GM23338 (cell line): ENCODE measurements at regions not wholly inside any gene's neighbourhood (a gene's known extent, or its start where the extent isn't known, plus 50 kb on each side); places are given as distances from the start of the nearest gene placed in this dataset.
A peak's percentile ranks its signal among the peaks of the same experiment; 100 is the strongest.

Experiments used
- ATAC-seq: fragments of 200-7000 bp; cut with Tn5 transposase; 3 replicates; pipeline ENCODE4 v1.9.1; 2020
- DNase-seq: peaks from one replicate; pipeline ENCODE4 v3.0.0-alpha.2; 2015; ENCODE audit warnings: low spot score
- H2AFZ ChIP-seq: fragments of 200-600 bp; sonication (generic); 2 replicates; pipeline ENCODE4 v1.8.0; 2016; ENCODE audit warnings: antibody characterized with exemption, mild to moderate bottlenecking, moderate library complexity
- H3F3A ChIP-seq: fragments of 200-600 bp; sonication (generic); replicated peaks from 2 replicates; pipeline ENCODE4 v1.8.0; 2017; ENCODE audit warnings: antibody characterized with exemption, mixed run types, low read depth
- H3K27ac ChIP-seq: fragments of 200-600 bp; sonication (generic); 2 replicates; pipeline ENCODE4 v1.6.1; 2016; ENCODE audit warnings: low read depth
- H3K27me3 ChIP-seq: fragments of 200-600 bp; sonication (generic); 2 replicates; pipeline ENCODE4 v1.8.0; 2016; ENCODE audit warnings: mild to moderate bottlenecking, mixed run types, moderate library complexity; ENCODE audit not compliant: insufficient read depth
- H3K36me3 ChIP-seq: fragments of 200-600 bp; sonication (generic); 2 replicates; pipeline ENCODE4 v1.8.0; 2016; ENCODE audit warnings: mild to moderate bottlenecking; ENCODE audit not compliant: insufficient read depth
- H3K4me1 ChIP-seq: fragments of 200-600 bp; sonication (generic); 2 replicates; pipeline ENCODE4 v1.8.0; 2016; ENCODE audit warnings: mild to moderate bottlenecking, moderate library complexity; ENCODE audit not compliant: insufficient read depth
- H3K4me2 ChIP-seq: fragments of 200-600 bp; sonication (generic); 2 replicates; pipeline ENCODE4 v1.7.1; 2017; ENCODE audit warnings: mixed run types
- H3K4me3 ChIP-seq: fragments of 200-600 bp; sonication (generic); 2 replicates; pipeline ENCODE4 v1.6.1; 2016; ENCODE audit warnings: mixed run types
- H3K79me2 ChIP-seq: fragments of 200-600 bp; sonication (generic); replicated peaks from 2 replicates; pipeline ENCODE4 v1.8.0; 2017; ENCODE audit warnings: mild to moderate bottlenecking; ENCODE audit not compliant: insufficient read depth
- H3K9me2 ChIP-seq: fragments of 200-600 bp; sonication (generic); 2 replicates; pipeline ENCODE4 v1.8.0; 2017; ENCODE audit not compliant: insufficient read depth
- H4K20me1 ChIP-seq: fragments of 200-600 bp; sonication (generic); replicated peaks from 2 replicates; pipeline ENCODE4 v1.8.0; 2017; ENCODE audit warnings: mild to moderate bottlenecking; ENCODE audit not compliant: insufficient read depth
- H3K27ac Mint-ChIP-seq: 2 replicates; pipeline ENCODE4 v1.8.0; 2020; ENCODE audit warnings: inconsistent platforms, mild to moderate bottlenecking, moderate library complexity, mixed read lengths
- H3K27me3 Mint-ChIP-seq: 3 replicates; pipeline ENCODE4 v1.8.0; 2022; ENCODE audit warnings: low read depth, mild to moderate bottlenecking, moderate library complexity, mixed read lengths, inconsistent platforms; ENCODE audit not compliant: insufficient read depth, poor library complexity
- H3K36me3 Mint-ChIP-seq: 3 replicates; pipeline ENCODE4 v1.8.0; 2021; ENCODE audit warnings: low read depth, mild to moderate bottlenecking, inconsistent platforms, moderate library complexity, mixed read lengths
- H3K4me1 Mint-ChIP-seq: 3 replicates; pipeline ENCODE4 v1.8.0; 2020; ENCODE audit warnings: mild to moderate bottlenecking, inconsistent platforms, mixed read lengths
- H3K4me3 Mint-ChIP-seq: 3 replicates; pipeline ENCODE4 v1.8.0; 2021; ENCODE audit warnings: moderate library complexity, mild to moderate bottlenecking, inconsistent platforms, mixed read lengths
- H3K9me3 Mint-ChIP-seq: 3 replicates; pipeline ENCODE4 v1.8.0; 2020; ENCODE audit warnings: moderate library complexity, mild to moderate bottlenecking, inconsistent platforms, mixed read lengths
- ZNF114 ChIP-seq: fragments of 250-450 bp; sonication (Bioruptor Pico); IDR thresholded peaks from 2 replicates; pipeline ENCODE4 v1.5.0; 2020; ENCODE audit warnings: mild to moderate bottlenecking, moderate library complexity
- TF ChIP-seq, protein P1 (sequence below): fragments of 250-450 bp; sonication (Bioruptor Pico); IDR thresholded peaks from 2 replicates; pipeline ENCODE4 v1.5.0; 2020; ENCODE audit warnings: mild to moderate bottlenecking, moderate library complexity
- TF ChIP-seq, protein P2 (sequence below): IDR thresholded peaks from one replicate; pipeline ENCODE4 v1.6.1; 2018; ENCODE audit warnings: antibody characterized with exemption; ENCODE audit not compliant: unreplicated experiment

DNA sequence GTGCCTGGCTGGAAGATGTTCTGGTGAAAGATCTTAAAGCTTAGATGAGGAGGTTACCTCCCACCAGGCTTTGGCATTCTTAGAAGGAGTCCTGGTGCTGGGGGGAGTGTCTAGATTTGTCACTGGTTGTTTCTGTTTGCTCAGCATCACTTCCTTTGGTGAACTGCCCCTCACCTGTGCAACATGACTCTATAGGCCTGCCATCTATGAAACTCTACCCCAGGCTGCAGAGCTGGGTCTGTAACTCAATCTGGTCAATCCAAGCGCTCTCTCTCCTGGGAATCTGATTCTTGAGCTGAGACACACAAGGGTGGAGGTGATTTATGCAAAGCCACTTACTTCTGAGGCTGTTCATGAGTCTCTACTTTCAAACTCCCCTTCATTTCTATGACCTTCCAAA, 399.4 kb downstream of the NPIPA7 start (continued):
- TF ChIP-seq, protein P1, sequence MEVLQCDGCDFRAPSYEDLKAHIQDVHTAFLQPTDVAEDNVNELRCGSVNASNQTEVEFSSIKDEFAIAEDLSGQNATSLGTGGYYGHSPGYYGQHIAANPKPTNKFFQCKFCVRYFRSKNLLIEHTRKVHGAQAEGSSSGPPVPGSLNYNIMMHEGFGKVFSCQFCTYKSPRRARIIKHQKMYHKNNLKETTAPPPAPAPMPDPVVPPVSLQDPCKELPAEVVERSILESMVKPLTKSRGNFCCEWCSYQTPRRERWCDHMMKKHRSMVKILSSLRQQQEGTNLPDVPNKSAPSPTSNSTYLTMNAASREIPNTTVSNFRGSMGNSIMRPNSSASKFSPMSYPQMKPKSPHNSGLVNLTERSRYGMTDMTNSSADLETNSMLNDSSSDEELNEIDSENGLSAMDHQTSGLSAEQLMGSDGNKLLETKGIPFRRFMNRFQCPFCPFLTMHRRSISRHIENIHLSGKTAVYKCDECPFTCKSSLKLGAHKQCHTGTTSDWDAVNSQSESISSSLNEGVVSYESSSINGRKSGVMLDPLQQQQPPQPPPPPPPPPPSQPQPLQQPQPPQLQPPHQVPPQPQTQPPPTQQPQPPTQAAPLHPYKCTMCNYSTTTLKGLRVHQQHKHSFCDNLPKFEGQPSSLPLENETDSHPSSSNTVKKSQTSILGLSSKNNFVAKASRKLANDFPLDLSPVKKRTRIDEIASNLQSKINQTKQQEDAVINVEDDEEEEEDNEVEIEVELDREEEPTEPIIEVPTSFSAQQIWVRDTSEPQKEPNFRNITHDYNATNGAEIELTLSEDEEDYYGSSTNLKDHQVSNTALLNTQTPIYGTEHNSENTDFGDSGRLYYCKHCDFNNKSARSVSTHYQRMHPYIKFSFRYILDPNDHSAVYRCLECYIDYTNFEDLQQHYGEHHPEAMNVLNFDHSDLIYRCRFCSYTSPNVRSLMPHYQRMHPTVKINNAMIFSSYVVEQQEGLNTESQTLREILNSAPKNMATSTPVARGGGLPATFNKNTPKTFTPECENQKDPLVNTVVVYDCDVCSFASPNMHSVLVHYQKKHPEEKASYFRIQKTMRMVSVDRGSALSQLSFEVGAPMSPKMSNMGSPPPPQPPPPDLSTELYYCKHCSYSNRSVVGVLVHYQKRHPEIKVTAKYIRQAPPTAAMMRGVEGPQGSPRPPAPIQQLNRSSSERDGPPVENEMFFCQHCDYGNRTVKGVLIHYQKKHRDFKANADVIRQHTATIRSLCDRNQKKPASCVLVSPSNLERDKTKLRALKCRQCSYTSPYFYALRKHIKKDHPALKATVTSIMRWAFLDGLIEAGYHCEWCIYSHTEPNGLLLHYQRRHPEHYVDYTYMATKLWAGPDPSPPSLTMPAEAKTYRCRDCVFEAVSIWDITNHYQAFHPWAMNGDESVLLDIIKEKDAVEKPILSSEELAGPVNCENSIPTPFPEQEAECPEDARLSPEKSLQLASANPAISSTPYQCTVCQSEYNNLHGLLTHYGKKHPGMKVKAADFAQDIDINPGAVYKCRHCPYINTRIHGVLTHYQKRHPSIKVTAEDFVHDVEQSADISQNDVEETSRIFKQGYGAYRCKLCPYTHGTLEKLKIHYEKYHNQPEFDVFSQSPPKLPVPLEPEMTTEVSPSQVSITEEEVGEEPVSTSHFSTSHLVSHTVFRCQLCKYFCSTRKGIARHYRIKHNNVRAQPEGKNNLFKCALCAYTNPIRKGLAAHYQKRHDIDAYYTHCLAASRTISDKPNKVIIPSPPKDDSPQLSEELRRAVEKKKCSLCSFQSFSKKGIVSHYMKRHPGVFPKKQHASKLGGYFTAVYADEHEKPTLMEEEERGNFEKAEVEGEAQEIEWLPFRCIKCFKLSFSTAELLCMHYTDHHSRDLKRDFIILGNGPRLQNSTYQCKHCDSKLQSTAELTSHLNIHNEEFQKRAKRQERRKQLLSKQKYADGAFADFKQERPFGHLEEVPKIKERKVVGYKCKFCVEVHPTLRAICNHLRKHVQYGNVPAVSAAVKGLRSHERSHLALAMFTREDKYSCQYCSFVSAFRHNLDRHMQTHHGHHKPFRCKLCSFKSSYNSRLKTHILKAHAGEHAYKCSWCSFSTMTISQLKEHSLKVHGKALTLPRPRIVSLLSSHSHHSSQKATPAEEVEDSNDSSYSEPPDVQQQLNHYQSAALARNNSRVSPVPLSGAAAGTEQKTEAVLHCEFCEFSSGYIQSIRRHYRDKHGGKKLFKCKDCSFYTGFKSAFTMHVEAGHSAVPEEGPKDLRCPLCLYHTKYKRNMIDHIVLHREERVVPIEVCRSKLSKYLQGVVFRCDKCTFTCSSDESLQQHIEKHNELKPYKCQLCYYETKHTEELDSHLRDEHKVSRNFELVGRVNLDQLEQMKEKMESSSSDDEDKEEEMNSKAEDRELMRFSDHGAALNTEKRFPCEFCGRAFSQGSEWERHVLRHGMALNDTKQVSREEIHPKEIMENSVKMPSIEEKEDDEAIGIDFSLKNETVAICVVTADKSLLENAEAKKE (CRISPR knock-in tag): no peak
- TF ChIP-seq, protein P2, sequence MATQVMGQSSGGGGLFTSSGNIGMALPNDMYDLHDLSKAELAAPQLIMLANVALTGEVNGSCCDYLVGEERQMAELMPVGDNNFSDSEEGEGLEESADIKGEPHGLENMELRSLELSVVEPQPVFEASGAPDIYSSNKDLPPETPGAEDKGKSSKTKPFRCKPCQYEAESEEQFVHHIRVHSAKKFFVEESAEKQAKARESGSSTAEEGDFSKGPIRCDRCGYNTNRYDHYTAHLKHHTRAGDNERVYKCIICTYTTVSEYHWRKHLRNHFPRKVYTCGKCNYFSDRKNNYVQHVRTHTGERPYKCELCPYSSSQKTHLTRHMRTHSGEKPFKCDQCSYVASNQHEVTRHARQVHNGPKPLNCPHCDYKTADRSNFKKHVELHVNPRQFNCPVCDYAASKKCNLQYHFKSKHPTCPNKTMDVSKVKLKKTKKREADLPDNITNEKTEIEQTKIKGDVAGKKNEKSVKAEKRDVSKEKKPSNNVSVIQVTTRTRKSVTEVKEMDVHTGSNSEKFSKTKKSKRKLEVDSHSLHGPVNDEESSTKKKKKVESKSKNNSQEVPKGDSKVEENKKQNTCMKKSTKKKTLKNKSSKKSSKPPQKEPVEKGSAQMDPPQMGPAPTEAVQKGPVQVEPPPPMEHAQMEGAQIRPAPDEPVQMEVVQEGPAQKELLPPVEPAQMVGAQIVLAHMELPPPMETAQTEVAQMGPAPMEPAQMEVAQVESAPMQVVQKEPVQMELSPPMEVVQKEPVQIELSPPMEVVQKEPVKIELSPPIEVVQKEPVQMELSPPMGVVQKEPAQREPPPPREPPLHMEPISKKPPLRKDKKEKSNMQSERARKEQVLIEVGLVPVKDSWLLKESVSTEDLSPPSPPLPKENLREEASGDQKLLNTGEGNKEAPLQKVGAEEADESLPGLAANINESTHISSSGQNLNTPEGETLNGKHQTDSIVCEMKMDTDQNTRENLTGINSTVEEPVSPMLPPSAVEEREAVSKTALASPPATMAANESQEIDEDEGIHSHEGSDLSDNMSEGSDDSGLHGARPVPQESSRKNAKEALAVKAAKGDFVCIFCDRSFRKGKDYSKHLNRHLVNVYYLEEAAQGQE: no peak

DNA sequence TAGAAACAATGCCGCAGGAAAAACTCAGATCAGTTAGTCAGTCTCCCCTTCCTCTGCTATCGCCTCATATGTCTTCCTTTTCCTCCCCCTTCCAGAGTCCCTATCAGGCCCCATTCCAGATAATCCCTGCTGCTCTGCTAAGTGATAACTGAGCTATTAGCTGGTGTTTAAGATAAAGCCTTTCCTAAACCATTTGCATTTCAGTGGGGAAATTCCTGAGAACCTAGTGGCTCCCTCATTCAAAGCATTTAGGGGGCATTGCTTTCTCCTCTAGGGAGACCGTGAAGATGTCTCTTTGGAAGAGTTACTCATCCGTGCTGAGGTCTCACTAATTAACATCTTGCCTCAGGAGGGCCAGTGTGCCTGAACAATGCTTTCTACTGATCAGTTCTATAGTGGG, 401.6 kb downstream of the NPIPA7 start:
- TF ChIP-seq, protein P1 (CRISPR knock-in tag): peak; percentile 95
- no peak; the same call in 1 of the 2 replicates for TF ChIP-seq ZNF114 (CRISPR knock-in tag)
- H3K36me3 Mint-ChIP-seq: no peaks in the 10 kb centered on the region
- Histone ChIP-seq H3K4me3 (no peak overlapping the region), H3K4me2 (no peak overlapping the region), H3K36me3 (no peaks in the 10 kb centered on the region), H3K27ac (no peak overlapping the region), H4K20me1 (no peaks in the 10 kb centered on the region), H3F3A (no peaks in the 10 kb centered on the region), H3K9me2 (peaks cover 7% of the 10 kb centered on the region; the same call in 1 of the 2 replicates), H3K4me1 (peaks cover 14% of the 10 kb centered on the region), H3K27me3 (no peaks in the 10 kb centered on the region), H3K79me2 (no peaks in the 10 kb centered on the region), H2AFZ (no peak overlapping the region)
- ATAC-seq (peak; percentile 87), DNase-seq (peak; percentile 51)
- peaks cover 5% of the 10 kb centered on the region for H3K27me3 Mint-ChIP-seq
- no peak overlapping the region for H3K4me3 Mint-ChIP-seq
- H3K27ac Mint-ChIP-seq: peak overlapping the region; percentile 53; the same call in 1 of the 2 replicates
- no peaks in the 10 kb centered on the region for H3K9me3 Mint-ChIP-seq
- H3K4me1 Mint-ChIP-seq: peaks cover 34% of the 10 kb centered on the region
